ENCODE measurements at regions not wholly inside any gene's neighbourhood (a gene's known extent, or its start where the extent isn't known, plus 50 kb on each side); places are given as distances from the start of the nearest gene placed in this dataset.

- Histone ChIP-seq H3K27me3 (ENCODE audit: insufficient read depth, low read length) (no peaks in the 10 kb centered on the region), H3K79me2 (ENCODE audit: insufficient read depth, low read length) (no peaks in the 10 kb centered on the region), H3K9ac (ENCODE audit: low read length) (no peak overlapping the region), H2AFZ (ENCODE audit: low read depth, low read length, poor library complexity, severe bottlenecking) (no peak overlapping the region), H3K9me3 (ENCODE audit: control insufficient read depth in 1 of 2, insufficient read depth in 1 of 2, low read depth in 1 of 2, low read length in 2 of 2) (no peaks in the 10 kb centered on the region), H3K36me3 (ENCODE audit: control insufficient read depth in 1 of 2, insufficient read depth in 2 of 2, low read length in 2 of 2) (no peaks in the 10 kb centered on the region), H3K4me2 (ENCODE audit: low read length) (no peak overlapping the region), H3K4me1 (ENCODE audit: control insufficient read depth in 1 of 2, insufficient read depth in 2 of 2, low read length in 2 of 2) (no peaks in the 10 kb centered on the region), H3K4me3 (replicated peaks in 1 of 2; ENCODE audit: low read depth in 1 of 2, low read length in 2 of 2) (no peak overlapping the region), H4K20me1 (ENCODE audit: insufficient read depth) (no peaks in the 10 kb centered on the region), H3K27ac (ENCODE audit: low read depth, low read length) (no peak overlapping the region), H3K9me2 (ENCODE audit: insufficient read depth) (no peaks in the 10 kb centered on the region; the same call in 1 of the 2 replicates)
- ChIA-PET CTCF (no interaction called here), POLR2A (no interaction called here), RAD21 (ENCODE audit: low non-redundant PET in 1 of 2, low total read pairs in 2 of 2, uncharacterized antibody in 2 of 2, unreplicated experiment in 2 of 2) (no interaction called here)
- DNase-seq (ENCODE audit: low read depth, low spot score): no peak
- TF ChIP-seq SRF (IDR thresholded peaks at IDR 0.05; ENCODE audit: low read depth): no peak
- no peak for TF ChIP-seq YY1 (IDR thresholded peaks at IDR 0.05; ENCODE audit: extremely low read depth, insufficient replicate concordance, low read depth, low read length)
- TF ChIP-seq ZBTB33 (IDR thresholded peaks at IDR 0.05; ENCODE audit: extremely low read depth, insufficient replicate concordance, low read length): no peak
- no peak for TF ChIP-seq MAX (IDR thresholded peaks at IDR 0.05)
- TF ChIP-seq EZH2 (IDR thresholded peaks at IDR 0.05): no peak
- TF ChIP-seq JUND (IDR thresholded peaks at IDR 0.05): no peak
- TF ChIP-seq ZFX (IDR thresholded peaks at IDR 0.05): no peak
- TF ChIP-seq ZNF274 (IDR thresholded peaks at IDR 0.05; ENCODE audit: low read depth, low read length): no peak
- TF ChIP-seq EGR1 (IDR thresholded peaks at IDR 0.05; ENCODE audit: low read depth): no peak
- TF ChIP-seq CEBPB (IDR thresholded peaks at IDR 0.05; ENCODE audit: low read depth): no peak
- no peak for TF ChIP-seq ELF1 (IDR thresholded peaks at IDR 0.05; ENCODE audit: borderline replicate concordance, low read depth)
- no peak for TF ChIP-seq FOSL1 (IDR thresholded peaks at IDR 0.05; ENCODE audit: low read depth)
- TF ChIP-seq SP1 (IDR thresholded peaks at IDR 0.05; ENCODE audit: low read depth): no peak
- no peak for TF ChIP-seq CBX3 (IDR thresholded peaks at IDR 0.05; ENCODE audit: low read depth)
- TF ChIP-seq POLR2A (IDR thresholded peaks at IDR 0.05; ENCODE audit: borderline replicate concordance, extremely low read depth, insufficient read depth, insufficient read length): no peak
- no peak for TF ChIP-seq TCF7L2 (IDR thresholded peaks at IDR 0.05; ENCODE audit: borderline replicate concordance, extremely low read depth, insufficient read depth, insufficient read length)
- no peak for TF ChIP-seq REST (IDR thresholded peaks at IDR 0.05; ENCODE audit: low read depth)
- TF ChIP-seq POLR2AphosphoS5 (IDR thresholded peaks at IDR 0.05; ENCODE audit: low read depth, low read length): no peak
- no peak for TF ChIP-seq RAD21 (IDR thresholded peaks at IDR 0.05; ENCODE audit: low read depth)
- intact Hi-C loops (cut with micrococcal nuclease): no loop called here
- no peak for ATAC-seq
- no TSS peak for BruUV-seq (replicated peaks)
Measured at GRCh38 chr2:145020139-145020538, 500.2 kb upstream of the ZEB2 start.
